GM21737 (cell line): ENCODE measurements at regions not wholly inside any gene's neighbourhood (a gene's known extent, or its start where the extent isn't known, plus 50 kb on each side); places are given as distances from the start of the nearest gene placed in this dataset.

Experiments used
- ATAC-seq: cut with Tn5 transposase; IDR thresholded peaks from one replicate; pipeline ENCODE4 v1.9.1; 2021; ENCODE audit warnings: mild to moderate bottlenecking, moderate library complexity; ENCODE audit not compliant: unreplicated experiment

DNA sequence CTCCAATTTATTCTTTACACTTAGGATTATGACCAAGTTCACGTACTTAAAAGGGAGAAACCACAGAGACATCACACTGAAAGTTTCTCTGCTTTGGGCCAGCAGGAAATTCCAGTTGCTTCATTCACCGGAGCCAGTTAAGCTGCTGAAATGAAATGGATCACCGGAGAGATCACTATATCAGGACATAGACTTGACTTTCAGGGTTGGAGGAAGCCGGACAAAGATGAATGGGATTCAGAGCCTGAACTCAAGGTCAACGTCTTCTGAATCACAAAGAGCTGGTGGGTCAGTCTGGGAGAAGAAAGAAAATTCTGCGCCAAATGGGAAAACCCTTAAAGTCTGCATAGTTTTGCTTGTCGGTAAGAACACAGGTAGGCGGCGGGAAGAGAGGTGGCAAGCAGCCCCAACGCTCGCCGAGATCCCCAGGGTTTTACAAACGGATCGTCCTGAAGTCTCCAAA, 81.9 kb upstream of the CCDC28A start:
- no peak for ATAC-seq

DNA sequence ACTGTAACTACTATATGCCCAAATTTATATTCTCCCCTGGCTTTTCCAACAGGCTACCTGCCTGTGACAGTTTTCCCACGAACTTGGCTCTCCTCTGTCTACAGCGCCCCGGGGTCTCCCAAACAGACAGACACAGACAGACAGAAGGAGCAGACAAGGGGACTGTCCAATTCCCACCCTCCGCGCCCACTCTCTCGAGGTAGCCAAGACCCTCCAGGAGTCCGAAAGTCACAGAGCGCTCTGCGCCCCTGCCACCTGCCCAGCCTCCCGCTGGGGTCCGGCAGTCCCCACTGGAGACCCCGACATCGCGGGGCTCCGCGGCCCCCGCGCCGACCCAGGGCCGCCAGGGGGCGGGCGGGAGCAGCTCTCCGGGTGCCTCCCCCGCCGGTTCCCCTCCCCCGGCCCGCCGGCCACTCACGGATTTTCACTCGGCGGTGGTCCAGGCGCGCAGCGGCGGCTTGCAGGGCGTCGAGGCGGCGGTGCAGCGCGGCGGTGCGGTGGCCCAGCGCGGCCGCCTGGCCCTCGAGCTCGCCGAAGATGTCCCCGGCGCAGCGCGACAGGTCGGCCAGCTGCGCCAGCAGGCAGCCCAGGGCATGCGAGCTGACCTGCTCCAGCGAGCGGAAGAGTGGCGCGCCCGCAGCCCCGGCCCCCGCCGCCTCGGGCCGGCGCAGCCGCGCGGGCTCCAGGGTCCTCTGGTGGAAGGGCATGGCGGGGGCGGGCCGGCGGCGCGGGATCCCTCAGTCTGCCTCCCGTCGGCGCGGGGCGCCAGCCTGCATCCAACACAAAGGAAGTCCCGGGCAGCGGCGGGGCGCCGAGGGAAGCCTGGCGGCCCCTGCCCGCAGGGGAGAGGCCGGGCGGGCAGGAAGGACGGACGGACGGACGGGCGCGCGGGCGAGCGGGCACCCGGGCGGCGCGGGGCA, 81.3 kb upstream of the CCDC28A start:
- peak; percentile 58 for ATAC-seq

- peak; percentile 52 for ATAC-seq
Observed at GRCh38 chr6:138692978-138693909, 80.3 kb upstream of the CCDC28A start.

- ATAC-seq = no peak
Observed at GRCh38 chr6:138695193-138695592, 78.4 kb upstream of the CCDC28A start.

GRCh38 chr6:138714493-138714892, 59.1 kb upstream of the CCDC28A start:
- no peak for ATAC-seq

GRCh38 chr6:138716013-138716412, 57.6 kb upstream of the CCDC28A start:
- no peak for ATAC-seq

GRCh38 chr6:138716971-138717665, 56.5 kb upstream of the CCDC28A start:
- no peak for ATAC-seq

DNA sequence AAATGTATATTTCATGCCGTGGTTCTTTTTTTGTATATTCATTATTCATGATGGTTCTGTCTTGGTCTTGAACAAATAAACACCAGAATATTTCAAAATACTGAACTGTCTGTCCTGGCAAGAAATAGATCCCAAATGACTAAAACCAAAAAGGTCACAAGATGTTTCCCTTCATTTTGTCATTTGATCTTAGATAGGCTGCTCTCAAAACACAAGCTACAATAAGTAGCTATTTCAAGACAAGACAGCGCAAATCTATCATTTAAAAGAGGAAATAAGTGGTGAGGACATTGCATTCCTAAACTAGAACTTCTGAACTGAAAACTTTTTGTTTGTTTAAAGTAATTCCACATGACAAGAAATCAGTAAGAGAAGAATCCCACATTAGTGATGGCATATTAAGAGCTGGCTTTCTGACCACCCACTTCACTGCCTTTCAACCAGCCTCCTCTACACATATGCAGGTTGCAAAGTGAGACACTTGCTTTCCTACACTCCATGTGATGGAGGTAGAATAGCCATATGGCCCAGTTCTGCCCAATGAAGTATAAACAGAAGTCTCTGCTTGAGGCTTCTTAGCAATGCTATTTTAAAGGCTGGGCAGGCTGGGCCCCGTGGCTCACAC, 54.4 kb upstream of the CCDC28A start:
- ATAC-seq = no peak

DNA sequence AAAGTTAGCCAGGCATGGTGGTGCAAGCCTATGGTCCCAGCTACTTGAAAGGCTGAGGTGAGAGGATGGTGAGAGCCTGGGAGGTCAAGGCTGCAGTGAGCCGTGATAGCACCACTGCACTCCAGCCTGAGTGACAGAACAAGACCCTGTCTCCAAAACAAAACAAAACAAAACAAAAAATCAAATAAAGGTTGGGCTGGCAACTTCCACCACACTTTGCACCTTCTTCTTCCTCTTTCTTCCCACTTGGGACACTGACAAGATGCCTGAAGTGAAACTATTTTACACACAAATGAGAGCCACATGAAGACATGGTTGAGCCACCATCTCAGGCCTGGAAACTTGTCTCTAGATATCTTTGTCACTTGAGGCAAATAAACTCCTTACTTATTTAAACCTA, 53.8 kb upstream of the CCDC28A start:
- no peak for ATAC-seq

- no peak for ATAC-seq
Observed at GRCh38 chr6:138722425-138723371, 50.9 kb upstream of the CCDC28A start.
